ENCODE measurements at regions not wholly inside any gene's neighbourhood (a gene's known extent, or its start where the extent isn't known, plus 50 kb on each side); places are given as distances from the start of the nearest gene placed in this dataset.

DNA sequence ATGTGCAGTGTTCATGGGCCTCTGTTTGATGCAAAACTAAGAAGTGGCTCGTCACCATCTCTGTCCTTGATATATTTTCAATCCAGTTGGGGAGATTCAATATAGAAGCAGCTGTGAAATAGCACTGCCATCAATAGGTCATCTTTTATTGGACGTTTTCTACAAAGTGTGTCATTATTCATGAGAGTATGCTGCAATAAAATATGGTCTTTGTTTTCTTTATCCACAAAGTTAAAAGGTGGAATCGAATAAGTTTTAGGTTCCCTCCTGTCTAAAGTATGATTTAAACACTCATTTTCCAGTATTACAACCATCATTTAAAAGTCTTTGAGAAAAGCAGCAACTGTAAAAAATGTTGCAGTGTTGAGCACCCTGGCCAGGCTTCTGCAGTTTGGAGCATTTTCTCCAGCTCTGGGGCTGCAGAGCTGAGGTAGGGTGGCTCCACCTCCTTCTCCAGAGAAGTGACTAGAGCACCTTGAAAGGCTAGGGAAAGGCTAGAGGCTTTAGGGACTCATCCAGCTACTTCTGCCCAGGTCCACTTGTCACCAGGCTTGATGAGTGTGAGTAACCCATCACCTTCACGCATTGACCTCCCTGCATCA lies 56.5 kb upstream of the DNAH14 start:
- Mint-ChIP-seq H3K4me1 (ENCODE audit: low read depth, unreplicated experiment) (no peaks in the 10 kb centered on the region), H3K27me3 (ENCODE audit: unreplicated experiment) (no peaks in the 10 kb centered on the region), H3K27ac (ENCODE audit: unreplicated experiment) (no peak overlapping the region), H3K4me3 (ENCODE audit: unreplicated experiment) (no peak overlapping the region), H3K36me3 (ENCODE audit: unreplicated experiment) (no peaks in the 10 kb centered on the region), H3K9me3 (ENCODE audit: unreplicated experiment) (no peaks in the 10 kb centered on the region)
- no peak for DNase-seq
- TF ChIP-seq, protein P1, sequence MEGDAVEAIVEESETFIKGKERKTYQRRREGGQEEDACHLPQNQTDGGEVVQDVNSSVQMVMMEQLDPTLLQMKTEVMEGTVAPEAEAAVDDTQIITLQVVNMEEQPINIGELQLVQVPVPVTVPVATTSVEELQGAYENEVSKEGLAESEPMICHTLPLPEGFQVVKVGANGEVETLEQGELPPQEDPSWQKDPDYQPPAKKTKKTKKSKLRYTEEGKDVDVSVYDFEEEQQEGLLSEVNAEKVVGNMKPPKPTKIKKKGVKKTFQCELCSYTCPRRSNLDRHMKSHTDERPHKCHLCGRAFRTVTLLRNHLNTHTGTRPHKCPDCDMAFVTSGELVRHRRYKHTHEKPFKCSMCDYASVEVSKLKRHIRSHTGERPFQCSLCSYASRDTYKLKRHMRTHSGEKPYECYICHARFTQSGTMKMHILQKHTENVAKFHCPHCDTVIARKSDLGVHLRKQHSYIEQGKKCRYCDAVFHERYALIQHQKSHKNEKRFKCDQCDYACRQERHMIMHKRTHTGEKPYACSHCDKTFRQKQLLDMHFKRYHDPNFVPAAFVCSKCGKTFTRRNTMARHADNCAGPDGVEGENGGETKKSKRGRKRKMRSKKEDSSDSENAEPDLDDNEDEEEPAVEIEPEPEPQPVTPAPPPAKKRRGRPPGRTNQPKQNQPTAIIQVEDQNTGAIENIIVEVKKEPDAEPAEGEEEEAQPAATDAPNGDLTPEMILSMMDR (IDR thresholded peaks at IDR 0.05; ENCODE audit: partially characterized antibody, unreplicated experiment): no peak

DNA sequence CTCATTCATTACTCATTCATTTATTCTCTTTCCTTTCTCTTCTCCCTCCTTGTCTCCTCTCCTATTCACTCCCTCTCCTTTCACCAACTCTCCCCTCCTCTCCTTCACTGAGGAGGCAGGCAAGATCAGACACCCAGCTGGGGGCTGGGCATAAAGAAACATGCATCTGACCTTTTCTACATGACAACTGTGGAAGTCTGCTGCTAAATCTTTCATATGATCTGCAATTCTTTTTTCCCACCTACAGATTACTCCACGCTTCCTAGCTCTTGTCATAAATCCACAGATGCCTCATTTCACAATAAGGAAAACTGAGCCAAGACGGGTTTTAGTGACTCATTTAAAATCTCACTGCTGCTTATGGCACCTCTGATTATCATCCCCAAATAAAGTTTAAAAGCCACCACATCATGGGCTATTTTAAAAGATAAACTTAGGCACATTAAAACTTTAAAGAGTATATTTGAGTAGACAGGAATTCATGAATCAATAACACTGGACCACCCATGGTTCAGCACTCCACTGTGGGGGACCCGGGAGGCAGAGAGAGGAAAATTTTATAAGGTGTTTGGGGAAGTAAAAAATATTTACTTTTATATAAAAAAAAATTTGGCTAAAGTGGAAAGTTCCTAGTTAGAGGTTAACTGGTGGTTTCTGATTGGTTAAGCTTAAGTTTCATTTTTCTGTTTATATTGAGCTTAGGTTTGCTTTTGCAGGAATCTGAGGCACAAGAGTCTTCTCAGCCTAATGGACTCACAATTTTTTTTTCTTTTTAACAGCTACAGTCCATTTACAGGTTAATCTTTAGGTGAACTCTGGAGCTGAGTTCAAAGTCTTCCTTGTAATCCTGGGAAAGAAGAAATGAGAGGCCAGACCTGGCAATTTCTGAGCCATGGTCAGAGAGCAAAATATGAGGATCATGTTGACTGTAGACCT lies 55.8 kb upstream of the DNAH14 start:
- Mint-ChIP-seq H3K27me3 (ENCODE audit: unreplicated experiment) (no peaks in the 10 kb centered on the region), H3K9me3 (ENCODE audit: unreplicated experiment) (no peaks in the 10 kb centered on the region), H3K36me3 (ENCODE audit: unreplicated experiment) (no peaks in the 10 kb centered on the region), H3K27ac (ENCODE audit: unreplicated experiment) (no peak overlapping the region), H3K4me1 (ENCODE audit: low read depth, unreplicated experiment) (no peaks in the 10 kb centered on the region), H3K4me3 (ENCODE audit: unreplicated experiment) (no peak overlapping the region)
- DNase-seq: no peak
- TF ChIP-seq, protein P1 (IDR thresholded peaks at IDR 0.05; ENCODE audit: partially characterized antibody, unreplicated experiment): no peak

DNA sequence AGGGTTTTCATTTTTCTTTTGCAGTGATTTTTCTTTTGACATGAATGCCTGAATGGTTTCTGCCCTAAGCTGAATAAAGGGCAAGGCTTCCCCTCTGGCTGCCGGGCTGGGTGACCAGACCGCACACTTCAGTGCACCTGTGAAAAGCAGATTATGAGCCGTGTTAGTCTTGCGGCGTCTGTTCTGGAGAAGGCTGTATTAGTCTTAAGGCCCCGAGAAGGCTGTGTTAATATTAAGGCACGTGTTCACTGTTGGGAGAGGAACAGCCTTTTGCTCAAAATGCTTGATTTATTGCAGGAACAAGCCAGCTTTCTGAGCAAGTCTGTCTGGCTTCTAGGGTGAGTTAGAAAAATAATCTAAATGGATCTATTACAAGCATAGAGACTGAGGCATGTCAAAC lies 54.7 kb upstream of the DNAH14 start:
- Mint-ChIP-seq H3K27ac (ENCODE audit: unreplicated experiment) (no peak overlapping the region), H3K4me1 (ENCODE audit: low read depth, unreplicated experiment) (no peaks in the 10 kb centered on the region), H3K27me3 (ENCODE audit: unreplicated experiment) (no peaks in the 10 kb centered on the region)

DNA sequence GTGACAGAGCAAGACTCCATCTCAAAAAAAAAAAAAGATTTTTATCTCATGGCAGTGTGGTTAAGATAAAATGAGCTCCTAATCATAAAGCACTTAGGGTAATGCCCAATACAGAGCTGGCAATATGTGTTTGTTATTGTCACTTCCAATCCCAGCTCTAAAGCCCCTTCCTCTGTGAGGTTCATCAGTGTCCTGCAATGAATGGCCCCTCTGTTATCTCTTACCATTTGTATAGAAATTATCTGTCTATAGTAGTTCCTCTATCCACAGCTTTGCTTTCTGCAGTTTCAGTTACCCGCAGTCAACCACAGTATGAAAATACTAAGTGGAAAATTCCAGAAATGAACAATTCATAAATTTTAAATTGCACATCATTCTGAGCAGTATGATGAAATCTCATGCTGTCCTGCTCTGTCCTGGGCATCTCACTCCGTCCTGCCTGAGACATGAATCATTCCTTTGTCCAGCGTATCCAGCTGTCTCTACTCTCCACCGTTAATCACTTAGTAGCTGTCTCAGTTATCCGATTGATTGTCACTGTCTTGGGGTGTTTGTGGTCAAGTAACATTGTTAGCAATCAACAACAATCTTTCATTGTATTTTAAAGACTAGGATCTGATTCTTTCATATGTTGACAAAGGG lies 50.2 kb upstream of the DNAH14 start:
- Mint-ChIP-seq H3K36me3 (ENCODE audit: unreplicated experiment) (no peaks in the 10 kb centered on the region), H3K4me1 (ENCODE audit: low read depth, unreplicated experiment) (peaks cover 5% of the 10 kb centered on the region), H3K27me3 (ENCODE audit: unreplicated experiment) (no peaks in the 10 kb centered on the region), H3K4me3 (ENCODE audit: unreplicated experiment) (no peak overlapping the region), H3K27ac (ENCODE audit: unreplicated experiment) (no peak overlapping the region), H3K9me3 (ENCODE audit: unreplicated experiment) (peaks cover 1% of the 10 kb centered on the region)
- no peak for DNase-seq
- TF ChIP-seq, protein P1 (IDR thresholded peaks at IDR 0.05; ENCODE audit: partially characterized antibody, unreplicated experiment): no peak

More for the DNA sequence above, 54.7 kb upstream of the DNAH14 start:
- Mint-ChIP-seq H3K4me3 (ENCODE audit: unreplicated experiment) (no peak overlapping the region), H3K9me3 (ENCODE audit: unreplicated experiment) (no peaks in the 10 kb centered on the region), H3K36me3 (ENCODE audit: unreplicated experiment) (no peaks in the 10 kb centered on the region)
- no peak for DNase-seq
- TF ChIP-seq, protein P1 (IDR thresholded peaks at IDR 0.05; ENCODE audit: partially characterized antibody, unreplicated experiment): no peak

All from glutamatergic neuron (in vitro differentiated cells).